WERI-Rb-1 (cell line): ENCODE measurements at regions not wholly inside any gene's neighbourhood (a gene's known extent, or its start where the extent isn't known, plus 50 kb on each side); places are given as distances from the start of the nearest gene placed in this dataset.

Source experiments
- DNase-seq: peaks from one replicate; pipeline ENCODE4 v3.0.0-alpha.2; 2020
- H3K27ac ChIP-seq: fragments of 250-450 bp; sonication (Bioruptor Pico); 2 replicates; pipeline ENCODE4 v1.5.1; 2020; ENCODE audit warnings: mild to moderate bottlenecking, moderate library complexity
- H3K27me3 ChIP-seq: fragments of 250-450 bp; sonication (Bioruptor Pico); 2 replicates; pipeline ENCODE4 v1.5.1; 2021; ENCODE audit warnings: mild to moderate bottlenecking, low read depth, moderate library complexity; ENCODE audit not compliant: insufficient read depth, severe bottlenecking
- H3K36me3 ChIP-seq: fragments of 250-450 bp; sonication (Bioruptor Pico); 2 replicates; pipeline ENCODE4 v1.5.1; 2020; ENCODE audit warnings: mild to moderate bottlenecking, moderate library complexity
- H3K4me3 ChIP-seq: 2 replicates; pipeline ENCODE4 v1.5.1; 2011; ENCODE audit warnings: low read depth, mild to moderate bottlenecking, control low read depth, low read length
- H3K9me3 ChIP-seq: fragments of 250-450 bp; sonication (Bioruptor Pico); 2 replicates; pipeline ENCODE4 v1.5.1; 2021; ENCODE audit warnings: mild to moderate bottlenecking, moderate library complexity; ENCODE audit not compliant: severe bottlenecking
- CTCF ChIP-seq: IDR thresholded peaks from 2 replicates; pipeline ENCODE4 v1.5.1; 2011; ENCODE audit warnings: low read depth, mild to moderate bottlenecking, control low read depth, inconsistent platforms, low read length

- Histone ChIP-seq H3K4me3 (no peak overlapping the region), H3K9me3 (no peaks in the 10 kb centered on the region), H3K36me3 (no peaks in the 10 kb centered on the region), H3K27me3 (peaks cover 50% of the 10 kb centered on the region), H3K27ac (no peak overlapping the region)
- TF ChIP-seq CTCF, result no peak
- no peak for DNase-seq
These were observed 957.0 kb downstream of the NCAM2 start for GRCh38 chr21:21955204-21955603.

GRCh38 chr21:21957490-21957889 is 959.3 kb downstream of the NCAM2 start:
- H3K9me3 ChIP-seq, result no peaks in the 10 kb centered on the region
- TF ChIP-seq CTCF, result no peak
- no peak overlapping the region for H3K4me3 ChIP-seq
- no peak for DNase-seq
- no peak overlapping the region for H3K27ac ChIP-seq
- no peaks in the 10 kb centered on the region for H3K36me3 ChIP-seq
- peaks cover 34% of the 10 kb centered on the region for H3K27me3 ChIP-seq

GRCh38 chr21:21963911-21964310 is 965.7 kb downstream of the NCAM2 start:
- no peaks in the 10 kb centered on the region for H3K36me3 ChIP-seq
- no peak overlapping the region for H3K4me3 ChIP-seq

GRCh38 chr21:21968810-21969209 is 970.6 kb downstream of the NCAM2 start:
- Histone ChIP-seq H3K27ac (no peak overlapping the region), H3K4me3 (no peak overlapping the region), H3K9me3 (no peaks in the 10 kb centered on the region), H3K27me3 (peaks cover 28% of the 10 kb centered on the region), H3K36me3 (no peaks in the 10 kb centered on the region)
- no peak for DNase-seq
- no peak for TF ChIP-seq CTCF

More at GRCh38 chr21:21963911-21964310, 965.7 kb downstream of the NCAM2 start:
- Histone ChIP-seq H3K27me3 (peaks cover 11% of the 10 kb centered on the region), H3K27ac (no peak overlapping the region), H3K9me3 (no peaks in the 10 kb centered on the region)
- no peak for DNase-seq
- no peak for TF ChIP-seq CTCF

GRCh38 chr21:21969211-21969610 is 971.0 kb downstream of the NCAM2 start:
- Histone ChIP-seq H3K4me3 (no peak overlapping the region), H3K9me3 (no peaks in the 10 kb centered on the region), H3K36me3 (no peaks in the 10 kb centered on the region), H3K27me3 (peaks cover 28% of the 10 kb centered on the region), H3K27ac (no peak overlapping the region)
- DNase-seq, result no peak
- no peak for TF ChIP-seq CTCF

- Histone ChIP-seq H3K27ac (no peak overlapping the region), H3K4me3 (no peak overlapping the region), H3K27me3 (peaks cover 28% of the 10 kb centered on the region), H3K9me3 (no peaks in the 10 kb centered on the region), H3K36me3 (no peaks in the 10 kb centered on the region)
- TF ChIP-seq CTCF, result no peak
- DNase-seq, result no peak
These were observed 973.2 kb downstream of the NCAM2 start for GRCh38 chr21:21971384-21971783.
